SH-SY5Y (cell line): ENCODE measurements at regions not wholly inside any gene's neighbourhood (a gene's known extent, or its start where the extent isn't known, plus 50 kb on each side); places are given as distances from the start of the nearest gene placed in this dataset.

ENCODE experiments used
- GATA2 ChIP-seq: IDR thresholded peaks from 2 replicates; pipeline ENCODE4 v1.6.1; 2011; ENCODE audit warnings: mild to moderate bottlenecking, low read depth, low read length
- GATA3 ChIP-seq: IDR thresholded peaks from 2 replicates; pipeline ENCODE4 v1.6.1; 2011; ENCODE audit warnings: low read depth, mild to moderate bottlenecking, low read length, moderate library complexity

- TF ChIP-seq GATA2 (no peak), GATA3 (no peak)
These were observed 135.7 kb downstream of the ALDH8A1 start for GRCh38 chr6:134814076-134814695.

- TF ChIP-seq GATA2 (no peak), GATA3 (no peak)
These were observed 136.8 kb downstream of the ALDH8A1 start for GRCh38 chr6:134813146-134813545.

GRCh38 chr6:134810402-134810801, 139.5 kb downstream of the ALDH8A1 start:
- TF ChIP-seq GATA2 (no peak), GATA3 (no peak)

GRCh38 chr6:134809130-134809529, 140.8 kb downstream of the ALDH8A1 start:
- TF ChIP-seq GATA3 (no peak), GATA2 (no peak)

GRCh38 chr6:134806180-134806798, 143.6 kb downstream of the ALDH8A1 start:
- TF ChIP-seq GATA2 (no peak), GATA3 (no peak)

- TF ChIP-seq GATA3 (peak; percentile 58; the same call in 1 of the 2 replicates), GATA2 (peak; percentile 89)
These were observed 144.7 kb downstream of the ALDH8A1 start for GRCh38 chr6:134805168-134805567.

- TF ChIP-seq GATA3 (no peak), GATA2 (no peak)
These were observed 147.4 kb downstream of the ALDH8A1 start for GRCh38 chr6:134802426-134803058.

- TF ChIP-seq GATA3 (no peak), GATA2 (no peak)
These were observed 152.3 kb downstream of the ALDH8A1 start for GRCh38 chr6:134797400-134798113.

- no peak for TF ChIP-seq GATA3
- no peak for TF ChIP-seq GATA2
These were observed 154.2 kb downstream of the ALDH8A1 start for GRCh38 chr6:134795691-134796090.

GRCh38 chr6:134795001-134795400, 154.9 kb downstream of the ALDH8A1 start:
- TF ChIP-seq GATA2, result no peak
- no peak for TF ChIP-seq GATA3

GRCh38 chr6:134787261-134787877, 162.5 kb downstream of the ALDH8A1 start:
- TF ChIP-seq GATA3 (no peak), GATA2 (no peak)

- TF ChIP-seq GATA3 (no peak), GATA2 (no peak)
These were observed 165.6 kb downstream of the ALDH8A1 start for GRCh38 chr6:134784336-134784735.

- no peak for TF ChIP-seq GATA2
- TF ChIP-seq GATA3, result no peak
These were observed 171.5 kb downstream of the ALDH8A1 start for GRCh38 chr6:134778431-134778830.

- TF ChIP-seq GATA2, result no peak
- no peak for TF ChIP-seq GATA3
These were observed 175.7 kb downstream of the ALDH8A1 start for GRCh38 chr6:134774201-134774638.
